Fibroblast of pulmonary artery (primary cell): ENCODE measurements at regions not wholly inside any gene's neighbourhood (a gene's known extent, or its start where the extent isn't known, plus 50 kb on each side); places are given as distances from the start of the nearest gene placed in this dataset.

ENCODE experiments used
- DNase-seq: peaks from one replicate; pipeline ENCODE4 v3.0.0-alpha.2; 2010; ENCODE audit warnings: low read depth
- H3K4me3 ChIP-seq: replicated peaks from 2 replicates; pipeline ENCODE4 v1.5.1; 2011; ENCODE audit warnings: low read depth, mild to moderate bottlenecking, control low read depth, low read length, moderate library complexity
- CTCF ChIP-seq: IDR thresholded peaks from 2 replicates; pipeline ENCODE4 v1.5.1; 2011; ENCODE audit warnings: mild to moderate bottlenecking, control low read depth, low read length, inconsistent platforms; ENCODE audit errors: missing control alignments

DNA sequence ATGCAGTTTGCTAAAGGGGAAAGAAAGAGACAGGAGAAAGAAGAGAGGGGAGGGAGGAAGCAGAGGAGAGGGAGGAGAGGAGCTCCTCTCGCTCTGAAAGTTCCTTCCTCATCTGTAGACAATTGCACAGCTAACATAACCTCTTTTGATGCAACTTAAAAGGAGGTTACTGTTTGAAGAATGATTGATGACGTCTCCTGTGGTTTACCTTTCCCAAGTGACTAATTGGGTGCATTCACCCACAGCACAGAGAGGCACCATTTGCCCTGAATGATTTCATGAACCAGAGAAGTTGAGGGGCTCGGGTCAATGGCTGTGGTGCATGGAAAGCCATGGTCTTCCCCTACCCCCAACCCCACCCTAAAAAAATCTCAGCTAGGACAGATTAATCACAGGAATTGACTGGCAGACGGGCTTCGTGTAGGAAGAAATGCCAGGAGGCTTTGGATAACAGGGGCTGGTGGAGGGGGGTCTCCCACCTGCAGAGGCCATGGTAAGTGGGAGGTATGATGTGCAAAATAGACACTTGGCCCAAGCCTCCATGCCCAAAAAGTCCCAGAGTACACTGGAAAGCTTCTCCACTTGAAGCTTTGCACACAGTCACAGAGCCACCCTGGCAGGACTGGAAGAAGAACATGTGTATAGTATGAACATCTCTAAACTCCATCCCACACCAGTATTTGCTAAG lies 213.7 kb downstream of the ANKRD60 start:
- no peak for DNase-seq
- TF ChIP-seq CTCF, result no peak
- H3K4me3 ChIP-seq, result no peak overlapping the region

DNA sequence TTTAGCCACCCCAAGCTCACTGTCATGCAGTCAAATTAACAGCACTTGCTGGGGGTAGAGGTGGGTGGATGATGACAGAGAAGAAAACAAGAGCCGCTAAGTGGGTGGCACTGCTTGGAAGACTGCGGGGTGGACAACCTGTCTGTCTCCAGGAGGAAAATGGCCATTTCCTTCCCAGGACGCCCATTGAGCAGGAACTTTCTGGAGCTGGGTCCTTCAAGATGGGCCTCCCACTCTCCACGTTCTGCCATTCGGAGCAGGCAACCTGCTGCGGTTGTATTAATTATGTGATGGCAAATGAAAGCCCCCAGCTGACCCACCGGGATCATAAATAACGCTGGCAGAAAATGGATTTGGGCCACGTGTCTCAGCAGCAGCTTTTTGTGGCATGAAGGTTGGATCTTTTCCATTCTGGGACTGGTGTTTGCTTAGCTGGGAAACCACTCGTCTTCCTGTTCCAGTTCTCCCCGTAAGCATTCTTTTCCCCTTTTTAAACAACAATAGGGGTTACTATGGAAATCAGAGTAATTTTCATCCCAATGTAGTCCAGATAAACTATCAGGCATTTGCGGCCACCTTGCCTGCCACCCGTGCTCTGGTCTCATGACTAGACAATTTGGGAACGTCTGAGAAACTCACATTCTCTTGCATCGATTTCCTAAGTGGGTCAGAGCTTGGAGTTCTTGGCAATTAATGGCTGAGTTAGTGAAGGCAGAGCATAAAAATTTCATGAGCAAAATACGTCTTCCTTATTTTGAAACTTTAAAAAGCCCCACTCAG lies 215.5 kb downstream of the ANKRD60 start:
- no peak overlapping the region for H3K4me3 ChIP-seq
- no peak for TF ChIP-seq CTCF
- no peak for DNase-seq

DNA sequence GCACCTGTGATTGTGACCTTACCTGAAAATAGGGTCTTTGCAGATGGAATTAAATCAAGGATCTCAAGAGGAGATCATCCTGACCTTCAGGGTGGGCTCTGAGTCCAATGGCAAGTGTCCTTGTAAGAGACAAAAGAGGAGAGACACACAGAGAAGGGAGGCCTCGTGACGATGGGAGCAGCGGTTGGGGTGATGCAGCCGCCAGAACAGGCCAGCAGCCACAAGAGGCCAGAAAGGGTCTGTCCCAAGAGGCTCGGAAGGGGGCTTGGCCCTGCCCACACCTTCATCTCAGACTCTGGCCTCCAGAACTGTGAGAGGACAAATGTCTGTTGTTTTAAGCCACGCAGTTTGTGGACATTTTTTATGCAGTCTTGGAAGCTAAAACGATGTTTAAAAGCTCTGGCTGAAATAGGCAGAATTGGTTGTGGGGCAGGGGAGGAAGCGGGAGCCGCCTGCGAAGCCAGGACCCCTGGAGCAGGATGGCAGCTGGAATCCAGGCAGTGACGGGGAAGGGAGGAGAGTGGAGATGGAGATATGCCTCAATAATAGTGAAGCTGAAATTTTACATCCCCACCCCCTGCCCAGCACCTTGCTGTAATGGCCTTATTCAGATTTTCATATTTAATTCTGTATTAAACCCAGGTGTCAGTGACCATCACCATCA lies 216.4 kb downstream of the ANKRD60 start:
- TF ChIP-seq CTCF, result no peak
- H3K4me3 ChIP-seq, result no peak overlapping the region
- no peak for DNase-seq

DNA sequence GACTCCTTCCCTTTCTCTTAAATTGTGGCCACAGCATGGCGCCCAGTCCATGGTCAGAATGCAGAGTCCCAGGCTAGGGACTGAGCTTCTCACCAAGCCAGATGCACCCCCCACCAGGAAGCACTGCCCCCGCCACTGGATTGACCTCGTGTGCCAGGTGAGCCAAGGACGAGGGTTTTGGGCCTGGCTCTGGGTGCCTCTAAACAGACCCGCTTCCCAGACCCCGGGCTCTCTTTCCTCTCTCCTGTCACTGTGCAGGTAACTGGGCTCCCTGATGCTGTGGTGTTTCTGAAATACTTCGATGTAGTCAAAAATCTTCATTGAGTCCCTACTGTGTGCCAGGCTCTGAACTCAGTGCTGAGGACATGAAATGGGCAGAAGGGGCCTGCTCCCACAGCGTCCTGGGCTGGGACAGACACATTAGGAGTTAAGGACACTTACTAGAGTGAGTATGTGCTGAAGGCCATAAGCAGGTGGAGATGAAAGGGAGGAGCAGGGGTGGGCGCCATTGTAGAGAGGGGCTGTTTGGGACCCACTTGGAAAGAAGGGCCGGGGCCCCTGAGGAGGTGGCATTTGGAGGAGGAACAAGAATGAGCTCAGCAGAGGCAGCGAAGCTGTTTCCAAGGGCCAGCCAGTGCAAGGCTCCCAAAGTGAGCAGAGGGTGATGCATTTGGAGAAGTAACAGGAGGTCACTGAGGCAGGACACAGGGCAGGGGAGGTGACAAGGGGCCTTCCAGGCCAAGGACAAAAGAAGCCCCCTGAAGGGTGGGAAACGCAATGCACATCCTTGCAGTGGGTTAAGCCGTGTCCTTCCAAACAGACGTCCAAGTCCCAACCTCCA lies 217.1 kb downstream of the ANKRD60 start:
- TF ChIP-seq CTCF, result no peak
- no peak overlapping the region for H3K4me3 ChIP-seq
- DNase-seq, result no peak

DNA sequence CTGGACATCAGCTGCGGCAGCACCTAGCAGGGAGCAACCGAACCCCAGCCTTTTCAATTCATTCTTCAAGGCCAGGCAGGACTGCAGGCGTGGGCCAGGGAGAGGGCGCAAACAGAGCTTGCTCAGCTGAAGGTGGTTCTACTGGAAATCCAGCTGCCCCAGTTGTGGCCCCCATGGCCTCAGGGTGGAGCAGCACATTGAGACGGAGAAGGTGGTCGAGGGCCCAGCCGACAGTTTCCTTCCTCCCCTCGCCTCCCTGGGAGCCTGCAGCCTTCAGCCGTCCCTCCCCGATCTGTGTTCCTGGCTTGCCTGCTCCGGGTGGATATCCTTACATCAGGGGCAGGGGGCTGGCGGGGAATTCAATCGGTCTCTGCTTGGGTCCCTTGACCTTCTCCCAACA lies 217.8 kb downstream of the ANKRD60 start:
- TF ChIP-seq CTCF, result no peak
- H3K4me3 ChIP-seq, result no peak overlapping the region
- DNase-seq, result no peak

GRCh38 chr20:58010186-58010585 lies 218.3 kb downstream of the ANKRD60 start:
- DNase-seq, result no peak
- no peak overlapping the region for H3K4me3 ChIP-seq
- no peak for TF ChIP-seq CTCF
